Astrocyte (in vitro differentiated cells and primary cell): ENCODE measurements at regions not wholly inside any gene's neighbourhood (a gene's known extent, or its start where the extent isn't known, plus 50 kb on each side); places are given as distances from the start of the nearest gene placed in this dataset.

Experiments
- DNase-seq: peaks from one replicate; pipeline ENCODE4 v3.0.0-alpha.2; 2010; ENCODE audit warnings: low read depth
- FAIRE-seq: peaks from 2 replicates; lab custom pipeline; 2011; peaks lifted over from hg19 to GRCh38; lab: Jason Lieb, UNC
- H2AFZ ChIP-seq: 2 replicates; pipeline ENCODE4 v1.6.0; 2012; ENCODE audit warnings: low read depth, low read length, inconsistent platforms
- H3K27ac ChIP-seq: 2 replicates; pipeline ENCODE4 v1.5.1; 2011; ENCODE audit warnings: low read depth, low read length, inconsistent platforms
- H3K27me3 ChIP-seq: 2 replicates; pipeline ENCODE4 v1.6.0; 2011; ENCODE audit warnings: low read length, inconsistent platforms; ENCODE audit not compliant: insufficient read depth
- H3K36me3 ChIP-seq: 2 replicates; pipeline ENCODE4 v1.5.1; 2011; ENCODE audit warnings: low read length, inconsistent platforms; ENCODE audit not compliant: insufficient read depth
- H3K4me1 ChIP-seq: 2 replicates; pipeline ENCODE4 v1.5.1; 2011; ENCODE audit warnings: low read length, inconsistent platforms; ENCODE audit not compliant: insufficient read depth
- H3K4me2 ChIP-seq: 2 replicates; pipeline ENCODE4 v1.6.0; 2012; ENCODE audit warnings: low read length, inconsistent platforms
- H3K4me3 ChIP-seq: 2 replicates; pipeline ENCODE4 v1.5.1; 2011; ENCODE audit warnings: low read depth, mild to moderate bottlenecking, low read length, inconsistent platforms; ENCODE audit not compliant: insufficient read depth
- H3K79me2 ChIP-seq: 2 replicates; pipeline ENCODE4 v1.6.0; 2012; ENCODE audit warnings: mild to moderate bottlenecking, low read length, inconsistent platforms; ENCODE audit not compliant: insufficient read depth
- H3K9ac ChIP-seq: 2 replicates; pipeline ENCODE4 v1.6.0; 2012; ENCODE audit warnings: mild to moderate bottlenecking, low read length, inconsistent platforms
- H3K9me3 ChIP-seq: 2 replicates; pipeline ENCODE4 v1.5.1; 2012; ENCODE audit warnings: low read depth, mild to moderate bottlenecking, low read length, inconsistent platforms; ENCODE audit not compliant: insufficient read depth
- H4K20me1 ChIP-seq: 2 replicates; pipeline ENCODE4 v1.6.0; 2012; ENCODE audit warnings: low read length, inconsistent platforms; ENCODE audit not compliant: insufficient read depth
- H3K27ac Mint-ChIP-seq: one replicate; pipeline ENCODE4 v1.8.0; 2021; ENCODE audit warnings: mild to moderate bottlenecking, mixed read lengths; ENCODE audit not compliant: unreplicated experiment
- H3K27me3 Mint-ChIP-seq: one replicate; pipeline ENCODE4 v1.8.0; 2021; ENCODE audit warnings: low read depth, mixed read lengths; ENCODE audit not compliant: unreplicated experiment
- H3K36me3 Mint-ChIP-seq: one replicate; pipeline ENCODE4 v1.8.0; 2021; ENCODE audit warnings: low read depth, mixed read lengths; ENCODE audit not compliant: unreplicated experiment
- H3K4me1 Mint-ChIP-seq: one replicate; pipeline ENCODE4 v1.8.0; 2021; ENCODE audit warnings: low read depth, mixed read lengths; ENCODE audit not compliant: unreplicated experiment
- H3K4me3 Mint-ChIP-seq: one replicate; pipeline ENCODE4 v1.8.0; 2021; ENCODE audit warnings: mild to moderate bottlenecking, moderate library complexity, mixed read lengths; ENCODE audit not compliant: unreplicated experiment
- H3K9me3 Mint-ChIP-seq: one replicate; pipeline ENCODE4 v1.8.0; 2021; ENCODE audit warnings: mild to moderate bottlenecking, mixed read lengths; ENCODE audit not compliant: unreplicated experiment
- CTCF ChIP-seq: IDR thresholded peaks from 2 replicates; pipeline ENCODE4 v1.5.1; 2011; ENCODE audit warnings: low read depth, mild to moderate bottlenecking, inconsistent platforms, low read length, moderate library complexity; ENCODE audit not compliant: insufficient read depth
- EZH2 ChIP-seq: IDR thresholded peaks from 2 replicates; pipeline ENCODE4 v1.6.1; 2012; ENCODE audit warnings: mild to moderate bottlenecking, low read length, inconsistent platforms; ENCODE audit not compliant: insufficient read depth

- Histone ChIP-seq H3K4me3 (no peak overlapping the region), H2AFZ (no peak overlapping the region), H4K20me1 (no peaks in the 10 kb centered on the region), H3K27me3 (no peaks in the 10 kb centered on the region), H3K4me2 (no peak overlapping the region), H3K27ac (no peak overlapping the region), H3K4me1 (no peaks in the 10 kb centered on the region), H3K9ac (no peak overlapping the region), H3K79me2 (no peaks in the 10 kb centered on the region), H3K9me3 (no peaks in the 10 kb centered on the region), H3K36me3 (no peaks in the 10 kb centered on the region)
- Mint-ChIP-seq H3K4me1 (no peaks in the 10 kb centered on the region), H3K9me3 (no peaks in the 10 kb centered on the region), H3K27me3 (no peaks in the 10 kb centered on the region), H3K4me3 (no peak overlapping the region), H3K27ac (no peak overlapping the region), H3K36me3 (no peaks in the 10 kb centered on the region)
- no peak for TF ChIP-seq EZH2
- no peak for TF ChIP-seq CTCF
- FAIRE-seq = no peak
- no peak for DNase-seq
Measured at GRCh38 chr2:58514252-58514651, 273.1 kb upstream of the FANCL start.

- Histone ChIP-seq H3K9me3 (no peaks in the 10 kb centered on the region), H3K36me3 (no peaks in the 10 kb centered on the region), H3K4me3 (no peak overlapping the region), H3K9ac (no peak overlapping the region), H3K27me3 (no peaks in the 10 kb centered on the region), H3K79me2 (no peaks in the 10 kb centered on the region), H3K4me1 (no peaks in the 10 kb centered on the region), H4K20me1 (no peaks in the 10 kb centered on the region), H3K27ac (no peak overlapping the region), H3K4me2 (no peak overlapping the region), H2AFZ (no peak overlapping the region)
- FAIRE-seq = no peak
- no peaks in the 10 kb centered on the region for H3K27me3 Mint-ChIP-seq
- H3K27ac Mint-ChIP-seq = no peak overlapping the region
- H3K4me3 Mint-ChIP-seq = no peak overlapping the region
- no peaks in the 10 kb centered on the region for H3K36me3 Mint-ChIP-seq
- TF ChIP-seq CTCF = no peak
- TF ChIP-seq EZH2 = no peak
- DNase-seq = no peak
- no peaks in the 10 kb centered on the region for H3K9me3 Mint-ChIP-seq
- H3K4me1 Mint-ChIP-seq = no peaks in the 10 kb centered on the region
Measured at GRCh38 chr2:58512878-58513277, 271.8 kb upstream of the FANCL start.

- no peak overlapping the region for H3K27ac ChIP-seq
- no peak for TF ChIP-seq CTCF
- no peak for TF ChIP-seq EZH2
Measured at GRCh38 chr2:58508006-58508405, 266.9 kb upstream of the FANCL start.

More at GRCh38 chr2:58508006-58508405, 266.9 kb upstream of the FANCL start:
- Mint-ChIP-seq H3K9me3 (no peaks in the 10 kb centered on the region), H3K27ac (no peak overlapping the region), H3K27me3 (no peaks in the 10 kb centered on the region), H3K4me3 (no peak overlapping the region), H3K4me1 (no peaks in the 10 kb centered on the region), H3K36me3 (no peaks in the 10 kb centered on the region)
- Histone ChIP-seq H3K4me3 (no peak overlapping the region), H3K9ac (no peak overlapping the region), H3K4me1 (no peaks in the 10 kb centered on the region), H3K36me3 (no peaks in the 10 kb centered on the region), H4K20me1 (no peaks in the 10 kb centered on the region), H3K9me3 (no peaks in the 10 kb centered on the region), H3K27me3 (no peaks in the 10 kb centered on the region), H3K79me2 (no peaks in the 10 kb centered on the region), H3K4me2 (no peak overlapping the region), H2AFZ (no peak overlapping the region)
- no peak for DNase-seq
- no peak for FAIRE-seq
